B cell (primary cell): ENCODE measurements at regions not wholly inside any gene's neighbourhood (a gene's known extent, or its start where the extent isn't known, plus 50 kb on each side); places are given as distances from the start of the nearest gene placed in this dataset.

Source experiments
- ATAC-seq: fragments of 200-7000 bp; cut with Tn5 transposase; one replicate; pipeline ENCODE4 v1.10.0; 2021; ENCODE audit warnings: low read depth, mild to moderate bottlenecking, moderate number of reproducible peaks, moderate library complexity
- CTCF ChIA-PET: fragments of 350-600 bp; sonication (Branson Sonifier 250); formaldehyde crosslinking; loops from one replicate; lab custom pipeline; 2021; ENCODE audit warnings: antibody characterized with exemption, inconsistent platforms; lab: Charles Lee
- POLR2A ChIA-PET: fragments of 350-600 bp; sonication (Branson Sonifier 250); formaldehyde crosslinking; loops from one replicate; lab custom pipeline; 2021; ENCODE audit warnings: antibody characterized with exemption; lab: Charles Lee
- DNase-seq: peaks from one replicate; pipeline ENCODE4 v3.0.0; 2013
- H2AFZ ChIP-seq: 2 replicates; pipeline ENCODE4 v1.6.1; 2012; ENCODE audit warnings: mild to moderate bottlenecking, low read depth, low read length; ENCODE audit not compliant: insufficient read depth, poor library complexity, severe bottlenecking
- H3K27ac ChIP-seq, 2 donors: 1 replicate in 1 of 2; 2 replicates in 1 of 2; pipeline ENCODE4 v1.5.1; 2012 to 2013; ENCODE audit warnings: low read length in 2 of 2, mild to moderate bottlenecking in 2 of 2, moderate library complexity in 1 of 2
- H3K27me3 ChIP-seq, 4 experiments: fragments of 200-600 bp in 1 of 4; sonication (generic) in 1 of 4; replicated peaks in 1 of 4; 1 replicate in 2 of 4; 2 replicates in 2 of 4; pipeline versions ENCODE4 v1.6.1 to v1.7.0; 2013 to 2016; ENCODE audit warnings: low read length in 3 of 4, mild to moderate bottlenecking in 2 of 4, mixed read lengths in 1 of 4, moderate library complexity in 1 of 4; ENCODE audit not compliant: insufficient read depth in 4 of 4, control insufficient read depth in 3 of 4; ENCODE audit errors: control extremely low read depth in 1 of 4
- H3K36me3 ChIP-seq, 2 experiments: replicated peaks in 1 of 2; 1 replicate in 1 of 2; 2 replicates in 1 of 2; pipeline versions ENCODE4 v1.6.1 to v1.7.1; 2013; ENCODE audit warnings: low read length in 1 of 2; ENCODE audit not compliant: insufficient read depth in 2 of 2, control insufficient read depth in 1 of 2; ENCODE audit errors: control extremely low read depth in 1 of 2, extremely low read depth in 1 of 2
- H3K4me1 ChIP-seq, 2 donors: fragments of 200-600 bp in 1 of 2; sonication (generic) in 1 of 2; 1 replicate in 1 of 2; 2 replicates in 1 of 2; pipeline versions ENCODE4 v1.5.1 to v1.6.1; 2013 to 2017; ENCODE audit warnings: low read length in 2 of 2; ENCODE audit not compliant: control insufficient read depth in 2 of 2, insufficient read depth in 2 of 2
- H3K4me2 ChIP-seq: replicated peaks from 2 replicates; pipeline ENCODE3; 2012; ENCODE audit warnings: mild to moderate bottlenecking, low read depth, low read length; ENCODE audit not compliant: poor library complexity, severe bottlenecking
- H3K4me3 ChIP-seq, 5 experiments: fragments of 200-600 bp in 1 of 5; sonication (generic) in 1 of 5; 1 replicate in 3 of 5; 2 replicates in 2 of 5; pipeline versions ENCODE4 v1.5.1 to v1.7.0; 2011 to 2016; ENCODE audit warnings: low read length in 4 of 5, mild to moderate bottlenecking in 4 of 5, low read depth in 2 of 5, control low read depth in 1 of 5, moderate library complexity in 1 of 5; ENCODE audit not compliant: insufficient read depth in 1 of 5; ENCODE audit errors: control extremely low read depth in 1 of 5, extremely low read depth in 1 of 5
- H3K79me2 ChIP-seq: fragments of 200-600 bp; sonication (generic); one replicate; pipeline ENCODE4 v1.6.0; 2016; ENCODE audit warnings: low read length; ENCODE audit not compliant: control insufficient read depth, insufficient read depth
- H3K9ac ChIP-seq: fragments of 200-600 bp; sonication (generic); 2 replicates; pipeline ENCODE4 v1.6.1; 2017; ENCODE audit warnings: mild to moderate bottlenecking, low read length, moderate library complexity
- H3K9me3 ChIP-seq, 3 donors: one replicate each; pipeline versions ENCODE4 v1.6.1 to v1.7.1; 2013; ENCODE audit warnings: low read length in 2 of 3; ENCODE audit not compliant: control insufficient read depth in 2 of 3, insufficient read depth in 1 of 3; ENCODE audit errors: control extremely low read depth in 1 of 3
- H4K20me1 ChIP-seq: 2 replicates; pipeline ENCODE4 v1.6.0; 2012; ENCODE audit warnings: mild to moderate bottlenecking, low read length; ENCODE audit not compliant: insufficient read depth, control insufficient read depth, poor library complexity, severe bottlenecking
- H3K27ac Mint-ChIP-seq: one replicate; pipeline ENCODE4 v1.8.0; 2021; ENCODE audit warnings: mixed read lengths
- H3K27me3 Mint-ChIP-seq: one replicate; pipeline ENCODE4 v1.8.0; 2021; ENCODE audit warnings: mixed read lengths
- H3K4me1 Mint-ChIP-seq: one replicate; pipeline ENCODE4 v1.8.0; 2021; ENCODE audit warnings: mixed read lengths
- H3K4me3 Mint-ChIP-seq: one replicate; pipeline ENCODE4 v1.8.0; 2021; ENCODE audit warnings: mixed read lengths
- H3K9me3 Mint-ChIP-seq: one replicate; pipeline ENCODE4 v1.8.0; 2022; ENCODE audit warnings: mixed read lengths; ENCODE audit not compliant: insufficient read depth
- CTCF ChIP-seq: fragments of 200-600 bp; IDR thresholded peaks from one replicate; pipeline ENCODE4 v1.8.0; 2022; ENCODE audit warnings: antibody characterized with exemption, mild to moderate bottlenecking
- EZH2 ChIP-seq: IDR thresholded peaks from 2 replicates; pipeline ENCODE4 v1.6.1; 2012; ENCODE audit warnings: borderline replicate concordance, low read depth, mild to moderate bottlenecking, moderate library complexity, low read length; ENCODE audit not compliant: insufficient read depth, poor library complexity, severe bottlenecking
- WGBS: methylation state at CpG from one replicate; pipeline ENCODE4 v1.1.5; 2013; ENCODE audit warnings: missing lambda C conversion rate; ENCODE audit not compliant: insufficient coverage; 5-methylcytosine and 5-hydroxymethylcytosine counted together
- intact Hi-C: fragments of 100-400 bp; cut with micrococcal nuclease; formaldehyde crosslinking; loops from one replicate; pipeline ENCODE4 v1.10.0; 2022

GRCh38 chr11:7175007-7175406 is 76.7 kb upstream of the SYT9 start:
- no peaks in the 10 kb centered on the region for H3K36me3 ChIP-seq
- H3K4me1 Mint-ChIP-seq, result no peaks in the 10 kb centered on the region
- ATAC-seq, result no peak
- POLR2A ChIA-PET, result no interaction called here
- TF ChIP-seq EZH2 (no peak), CTCF (no peak)
- no peaks in the 10 kb centered on the region for H3K9me3 ChIP-seq
- no peak overlapping the region for H3K9ac ChIP-seq
- no peak overlapping the region for H3K27ac ChIP-seq
- H3K27ac Mint-ChIP-seq, result no peak overlapping the region
- no peaks in the 10 kb centered on the region for H3K9me3 Mint-ChIP-seq
- intact Hi-C loops, result no loop called here
- H3K4me2 ChIP-seq, result no peak overlapping the region
- CTCF ChIA-PET, result no interaction called here
- DNase-seq, result no peak
- H3K27me3 Mint-ChIP-seq, result peaks cover 21% of the 10 kb centered on the region
- no peak overlapping the region for H3K4me3 ChIP-seq
- no peaks in the 10 kb centered on the region for H3K4me1 ChIP-seq
- H3K4me3 Mint-ChIP-seq, result no peak overlapping the region
- H3K79me2 ChIP-seq, result no peaks in the 10 kb centered on the region
- no peaks in the 10 kb centered on the region for H4K20me1 ChIP-seq
- H3K27me3 ChIP-seq, result peaks cover 0 to 2% (median 0%) of the 10 kb centered on the region in 4 experiments
- no peak overlapping the region for H2AFZ ChIP-seq

- ChIA-PET CTCF (no interaction called here), POLR2A (no interaction called here)
- Histone ChIP-seq H3K79me2 (no peaks in the 10 kb centered on the region), H3K36me3 (no peaks in the 10 kb centered on the region), H3K9ac (no peak overlapping the region), H3K4me1 (no peaks in the 10 kb centered on the region), H4K20me1 (no peaks in the 10 kb centered on the region), H3K27me3 (no peaks in the 10 kb centered on the region), H3K4me2 (no peak overlapping the region), H3K27ac (no peak overlapping the region), H3K4me3 (no peak overlapping the region), H3K9me3 (peaks cover 0 to 7% (median 0%) of the 10 kb centered on the region in 3 donors), H2AFZ (no peak overlapping the region)
- ATAC-seq, result no peak
- intact Hi-C loops, result no loop called here
- Mint-ChIP-seq H3K27me3 (peaks cover 6% of the 10 kb centered on the region), H3K4me1 (no peaks in the 10 kb centered on the region), H3K4me3 (no peak overlapping the region), H3K27ac (no peak overlapping the region), H3K9me3 (no peaks in the 10 kb centered on the region)
- DNase-seq, result no peak
- WGBS, result 100% methylated on average over 1 of the region's 2 CpGs
- TF ChIP-seq EZH2 (no peak), CTCF (no peak)
These were observed 65.5 kb upstream of the SYT9 start for GRCh38 chr11:7186190-7186589.
